K562 (cell line): ENCODE measurements at regions not wholly inside any gene's neighbourhood (a gene's known extent, or its start where the extent isn't known, plus 50 kb on each side); places are given as distances from the start of the nearest gene placed in this dataset.

ENCODE experiments used
- ATF3 ChIP-seq, 2 experiments: fragments of 450-650 bp in 1 of 2; sonication (generic) in 1 of 2; formaldehyde crosslinking in 1 of 2; IDR thresholded peaks in 1 of 2; conservative IDR thresholded peaks in 1 of 2; 2 replicates each; pipeline versions ENCODE4 v1.6.1 to v1.8.1; 2016 to 2023; ENCODE audit warnings: mild to moderate bottlenecking in 2 of 2, moderate library complexity in 2 of 2, inconsistent platforms in 1 of 2, missing genetic modification reagents in 1 of 2
- BMI1 ChIP-seq: fragments of 150-350 bp; IDR thresholded peaks from 2 replicates; pipeline ENCODE4 v1.6.1; 2014; ENCODE audit warnings: low read length
- CREM ChIP-seq: IDR thresholded peaks from 2 replicates; pipeline ENCODE4 v1.6.1; 2014; ENCODE audit warnings: antibody characterized with exemption, low read depth
- DPF2 ChIP-seq: fragments of 450-650 bp; IDR thresholded peaks from 2 replicates; pipeline ENCODE4 v1.6.1; 2016
- E2F6 ChIP-seq, 2 experiments: IDR thresholded peaks; 2 replicates each; pipeline ENCODE4 v1.6.1; 2011; ENCODE audit warnings: borderline replicate concordance in 1 of 2, control low read depth in 1 of 2, low read depth in 1 of 2, low read length in 1 of 2, mild to moderate bottlenecking in 1 of 2, mixed read lengths in 1 of 2, moderate library complexity in 1 of 2; ENCODE audit not compliant: insufficient read depth in 1 of 2, insufficient read length in 1 of 2, poor library complexity in 1 of 2, severe bottlenecking in 1 of 2; ENCODE audit errors: extremely low read depth in 1 of 2
- ETS2 ChIP-seq: IDR thresholded peaks from 2 replicates; pipeline ENCODE4 v1.6.1; 2016; ENCODE audit warnings: borderline replicate concordance, missing genetic modification characterization, mild to moderate bottlenecking, moderate library complexity, missing compliant biosample characterization; ENCODE audit not compliant: poor library complexity, severe bottlenecking
- LCOR ChIP-seq: sonication (generic); formaldehyde crosslinking; IDR thresholded peaks from 2 replicates; pipeline ENCODE4 v1.8.0; 2022; ENCODE audit warnings: mild to moderate bottlenecking, missing genetic modification reagents
- NONO ChIP-seq, 2 experiments: fragments of 200-400 bp in 1 of 2; fragments of 450-650 bp in 1 of 2; formaldehyde crosslinking in 1 of 2; IDR thresholded peaks; 2 replicates each; pipeline ENCODE4 v1.6.1; 2017; ENCODE audit warnings: low read depth in 2 of 2, mild to moderate bottlenecking in 2 of 2, moderate library complexity in 2 of 2, low read length in 1 of 2
- NUFIP1 ChIP-seq: fragments of 450-650 bp; IDR thresholded peaks from 2 replicates; pipeline ENCODE4 v1.6.1; 2018; ENCODE audit not compliant: partially characterized antibody
- SMARCA4 ChIP-seq: fragments of 450-650 bp; IDR thresholded peaks from 2 replicates; pipeline ENCODE4 v1.6.1; 2016
- TCFL5 ChIP-seq: fragments of 250-450 bp; sonication (Bioruptor Pico); conservative IDR thresholded peaks from 2 replicates; pipeline ENCODE4 v1.6.1; 2021; ENCODE audit warnings: mild to moderate bottlenecking, moderate library complexity, matching md5 sums
- ZBTB12 ChIP-seq: fragments of 250-450 bp; sonication (Bioruptor Pico); IDR thresholded peaks from 2 replicates; pipeline ENCODE4 v1.4.0; 2020
- ZEB2 ChIP-seq: fragments of 450-650 bp; IDR thresholded peaks from 2 replicates; pipeline ENCODE4 v1.6.1; 2016
- ZNF407 ChIP-seq: fragments of 450-650 bp; IDR thresholded peaks from 2 replicates; pipeline ENCODE4 v1.6.1; 2016; ENCODE audit warnings: low read depth
- ZNF589 ChIP-seq: fragments of 200-800 bp; sonication (Bioruptor generic); IDR thresholded peaks from 2 replicates; pipeline ENCODE4 v1.6.1; 2016; ENCODE audit warnings: low read depth, missing genetic modification characterization, missing compliant biosample characterization
- ZNF778 ChIP-seq: fragments of 450-650 bp; formaldehyde crosslinking; IDR thresholded peaks from 2 replicates; pipeline ENCODE4 v1.4.0; 2020; ENCODE audit warnings: mild to moderate bottlenecking, moderate library complexity
- ZNF785 ChIP-seq: fragments of 250-450 bp; sonication (Bioruptor Pico); IDR thresholded peaks from 2 replicates; pipeline ENCODE4 v1.4.0; 2020; ENCODE audit warnings: mild to moderate bottlenecking

- TF ChIP-seq ZNF407: no peak
- no peak for TF ChIP-seq ZBTB12
- TF ChIP-seq NONO (IDR thresholded peaks at IDR 0.05; ENCODE audit: low read depth in 2 of 2, low read length in 1 of 2): no peak
- TF ChIP-seq ZNF785 (CRISPR knock-in tag): no peak
- peak; percentile 79 for TF ChIP-seq ATF3 (IDR thresholded peaks at IDR 0.05)
- TF ChIP-seq ATF3 (CRISPR knock-in tag; conservative IDR thresholded peaks at IDR 0.05): no peak; the same call in 1 of the 2 replicates
- TF ChIP-seq ETS2 (tag): no peak
- TF ChIP-seq ZEB2: no peak
- peak; percentile 53; the same call in 1 of the 2 replicates for TF ChIP-seq DPF2
- TF ChIP-seq BMI1: no peak
- TF ChIP-seq NUFIP1: no peak
- peak in 1 of 2 experiments; percentile 15 for TF ChIP-seq E2F6 (IDR thresholded peaks at IDR 0.05; ENCODE audit: borderline replicate concordance in 1 of 2, extremely low read depth in 1 of 2, insufficient read depth in 1 of 2, insufficient read length in 1 of 2, low read depth in 1 of 2, low read length in 1 of 2, poor library complexity in 1 of 2, severe bottlenecking in 1 of 2)
- TF ChIP-seq ZNF778 (CRISPR knock-in tag): no peak
- no peak for TF ChIP-seq ZNF589 (CRISPR knock-in tag)
- TF ChIP-seq SMARCA4: peak; percentile 48
- TF ChIP-seq LCOR (CRISPR knock-in tag): no peak
- peak; percentile 8; the same call in 1 of the 2 replicates for TF ChIP-seq CREM
- no peak for TF ChIP-seq TCFL5 (CRISPR knock-in tag)
Measured at GRCh38 chr6:219641-220198, 72.6 kb upstream of the DUSP22 start (continued).
